H1 (cell line): ENCODE measurements at regions not wholly inside any gene's neighbourhood (a gene's known extent, or its start where the extent isn't known, plus 50 kb on each side); places are given as distances from the start of the nearest gene placed in this dataset.
"Not testable (repeated sequence)": the region's sequence is repeated elsewhere in the genome, so short reads cannot be mapped to it uniquely, and the experiment has no call there.

Source experiments
- CTCF ChIA-PET: fragments of 300-600 bp; sonication (Branson Sonifier 250); formaldehyde crosslinking; loops from one replicate; lab custom pipeline; 2021; ENCODE audit not compliant: partially characterized antibody; lab: Charles Lee
- POLR2A ChIA-PET: fragments of 300-600 bp; sonication (Branson Sonifier 250); formaldehyde crosslinking; loops from one replicate; lab custom pipeline; 2021; ENCODE audit warnings: inconsistent platforms; ENCODE audit not compliant: partially characterized antibody; lab: Charles Lee
- DNase-seq, 2 experiments: peaks; one replicate each; pipeline versions ENCODE4 v3.0.0 to v3.0.0-alpha.2; 2010 to 2022; ENCODE audit warnings: low spot score in 2 of 2, low read depth in 1 of 2, mixed read lengths in 1 of 2
- FAIRE-seq: peaks from 2 replicates; lab custom pipeline; 2011; peaks lifted over from hg19 to GRCh38; lab: Jason Lieb, UNC
- H2AFZ ChIP-seq: 2 replicates; pipeline ENCODE4 v1.8.1; 2012; ENCODE audit warnings: low read length, inconsistent platforms
- H2AK5ac ChIP-seq: 2 replicates; pipeline ENCODE4 v1.6.1; 2013; ENCODE audit warnings: low read depth, low read length
- H2BK120ac ChIP-seq: replicated peaks from 2 replicates; pipeline ENCODE3; 2013; ENCODE audit warnings: low read depth, low read length, inconsistent platforms
- H2BK12ac ChIP-seq: 2 replicates; pipeline ENCODE4 v1.6.1; 2013; ENCODE audit warnings: low read depth, low read length
- H2BK15ac ChIP-seq: 2 replicates; pipeline ENCODE4 v1.6.1; 2013; ENCODE audit warnings: low read length
- H2BK20ac ChIP-seq: 2 replicates; pipeline ENCODE4 v1.6.1; 2013; ENCODE audit warnings: low read length
- H2BK5ac ChIP-seq: 2 replicates; pipeline ENCODE4 v1.6.1; 2013; ENCODE audit warnings: low read depth, low read length
- H3K14ac ChIP-seq: 2 replicates; pipeline ENCODE4 v1.6.1; 2013; ENCODE audit warnings: inconsistent platforms; ENCODE audit not compliant: insufficient read length
- H3K18ac ChIP-seq: 2 replicates; pipeline ENCODE4 v1.6.1; 2013; ENCODE audit warnings: low read length; ENCODE audit errors: extremely low read depth
- H3K23ac ChIP-seq: 2 replicates; pipeline ENCODE4 v1.6.1; 2013; ENCODE audit warnings: inconsistent platforms; ENCODE audit not compliant: insufficient read length
- H3K23me2 ChIP-seq: 2 replicates; pipeline ENCODE4 v1.6.1; 2013; ENCODE audit warnings: low read depth, low read length
- H3K27ac ChIP-seq: 2 replicates; pipeline ENCODE4 v1.6.1; 2011; ENCODE audit warnings: low read depth, low read length, inconsistent platforms
- H3K27me3 ChIP-seq, 4 experiments: replicated peaks in 1 of 4; 1 replicate in 1 of 4; 2 replicates in 3 of 4; pipeline versions ENCODE4 v1.6.1 to v1.8.1; 2011 to 2013; ENCODE audit warnings: low read length in 3 of 4, mild to moderate bottlenecking in 3 of 4, inconsistent platforms in 2 of 4, mixed read lengths in 2 of 4, moderate library complexity in 1 of 4; ENCODE audit not compliant: control insufficient read depth in 3 of 4, insufficient read depth in 3 of 4; ENCODE audit errors: extremely low read depth in 1 of 4
- H3K36me3 ChIP-seq, 4 experiments: 2 replicates each; pipeline versions ENCODE4 v1.6.1 to v1.8.1; 2011 to 2013; ENCODE audit warnings: mild to moderate bottlenecking in 4 of 4, low read length in 3 of 4, moderate library complexity in 2 of 4, control low read depth in 1 of 4, inconsistent platforms in 1 of 4; ENCODE audit not compliant: insufficient read depth in 4 of 4, control insufficient read depth in 2 of 4
- H3K4ac ChIP-seq: replicated peaks from 2 replicates; pipeline ENCODE3; 2013; ENCODE audit warnings: low read length, low read depth, mixed read lengths, inconsistent platforms; ENCODE audit not compliant: insufficient read length
- H3K4me1 ChIP-seq, 4 experiments: replicated peaks in 1 of 4; 1 replicate in 1 of 4; 2 replicates in 3 of 4; pipeline versions ENCODE4 v1.6.1 to v1.8.1; 2011 to 2013; ENCODE audit warnings: low read length in 3 of 4, inconsistent platforms in 2 of 4, mixed read lengths in 1 of 4; ENCODE audit not compliant: insufficient read depth in 4 of 4, control insufficient read depth in 3 of 4
- H3K4me2 ChIP-seq, 2 experiments: 2 replicates each; pipeline versions ENCODE4 v1.6.1 to v1.8.1; 2011 to 2013; ENCODE audit warnings: low read depth in 2 of 2, low read length in 2 of 2, control low read depth in 1 of 2, inconsistent platforms in 1 of 2, mild to moderate bottlenecking in 1 of 2; ENCODE audit not compliant: insufficient read depth in 1 of 2
- H3K4me3 ChIP-seq, 4 experiments: fragments of 200-600, 300-600 bp in 1 of 4; sonication (generic), shearing (Covaris generic), sonication (Bioruptor Twin) in 1 of 4; 2 replicates each; pipeline versions ENCODE4 v1.5.1 to v1.8.1; 2011 to 2016; ENCODE audit warnings: low read length in 4 of 4, low read depth in 3 of 4, control low read depth in 2 of 4, inconsistent platforms in 2 of 4, mild to moderate bottlenecking in 2 of 4, mixed read lengths in 1 of 4, moderate library complexity in 1 of 4; ENCODE audit not compliant: insufficient read depth in 2 of 4; ENCODE audit errors: extremely low read depth in 1 of 4
- H3K56ac ChIP-seq: replicated peaks from 2 replicates; pipeline ENCODE3; 2013; ENCODE audit warnings: low read depth, mild to moderate bottlenecking, mixed read lengths, low read length, inconsistent platforms; ENCODE audit not compliant: insufficient read length
- H3K79me1 ChIP-seq: 2 replicates; pipeline ENCODE4 v1.6.1; 2013; ENCODE audit warnings: low read depth, low read length, control low read depth
- H3K79me2 ChIP-seq, 2 experiments: 2 replicates each; pipeline versions ENCODE4 v1.6.1 to v1.8.1; 2012 to 2013; ENCODE audit warnings: low read length in 2 of 2, mild to moderate bottlenecking in 2 of 2, inconsistent platforms in 1 of 2; ENCODE audit not compliant: insufficient read depth in 2 of 2, control insufficient read depth in 1 of 2
- H3K9ac ChIP-seq, 4 experiments: replicated peaks in 1 of 4; 1 replicate in 1 of 4; 2 replicates in 3 of 4; pipeline versions ENCODE4 v1.6.1 to v1.8.1; 2011 to 2013; ENCODE audit warnings: low read depth in 3 of 4, low read length in 3 of 4, control low read depth in 2 of 4, mild to moderate bottlenecking in 2 of 4, moderate library complexity in 2 of 4, inconsistent platforms in 1 of 4; ENCODE audit errors: extremely low read depth in 1 of 4
- H3K9me3 ChIP-seq, 2 experiments: 2 replicates each; pipeline versions ENCODE4 v1.6.1 to v1.8.1; 2012 to 2013; ENCODE audit warnings: mild to moderate bottlenecking in 2 of 2, moderate library complexity in 2 of 2, control low read depth in 1 of 2, inconsistent platforms in 1 of 2, low read depth in 1 of 2, low read length in 1 of 2, mixed read lengths in 1 of 2; ENCODE audit not compliant: insufficient read depth in 2 of 2
- H4K20me1 ChIP-seq, 2 experiments: replicated peaks in 1 of 2; 2 replicates each; pipeline versions ENCODE3 to v1.8.1; 2011 to 2013; ENCODE audit warnings: inconsistent platforms in 2 of 2, low read length in 2 of 2, mild to moderate bottlenecking in 1 of 2; ENCODE audit not compliant: insufficient read depth in 2 of 2, control insufficient read depth in 1 of 2
- H4K5ac ChIP-seq: 2 replicates; pipeline ENCODE4 v1.6.1; 2013; ENCODE audit warnings: low read length, low read depth, mixed read lengths, inconsistent platforms; ENCODE audit not compliant: insufficient read length
- H4K8ac ChIP-seq: 2 replicates; pipeline ENCODE4 v1.8.0; 2013; ENCODE audit warnings: mild to moderate bottlenecking, moderate library complexity, low read length, inconsistent platforms; ENCODE audit not compliant: insufficient read depth; ENCODE audit errors: extremely low read depth
- H4K91ac ChIP-seq: replicated peaks from 2 replicates; pipeline ENCODE3; 2013; ENCODE audit warnings: low read length, mixed read lengths, inconsistent platforms; ENCODE audit not compliant: insufficient read length
- WGBS, 2 experiments: shearing (Covaris generic) in 1 of 2; methylation state at CpG; one replicate each; pipeline versions ENCODE4 v1.1.6 to v1.1.7; 2013 to 2015; ENCODE audit warnings: low lambda C conversion rate in 2 of 2, mixed read lengths in 2 of 2, inconsistent platforms in 1 of 2, low coverage in 1 of 2, missing lambda C conversion rate in 1 of 2; ENCODE audit not compliant: insufficient replicate concordance in 2 of 2, insufficient coverage in 1 of 2, insufficient read length in 1 of 2; ENCODE audit errors: extremely low coverage in 1 of 2, missing lambda C conversion rate in 1 of 2; 5-methylcytosine and 5-hydroxymethylcytosine counted together

GRCh38 chr5:176066262-176066945 lies 98.3 kb upstream of the THOC3 start:
- H3K23me2 ChIP-seq, DNase-seq, H2BK20ac ChIP-seq, H3K27ac ChIP-seq, H2AFZ ChIP-seq, H2BK120ac ChIP-seq, POLR2A ChIA-PET, H3K4ac ChIP-seq, H3K36me3 ChIP-seq, H3K18ac ChIP-seq, H3K27me3 ChIP-seq, H3K9ac ChIP-seq, H3K9me3 ChIP-seq, H2BK5ac ChIP-seq, H3K23ac ChIP-seq, H2AK5ac ChIP-seq, H3K4me3 ChIP-seq, H3K4me1 ChIP-seq, H4K91ac ChIP-seq, H3K4me2 ChIP-seq, H4K8ac ChIP-seq, H4K5ac ChIP-seq, H4K20me1 ChIP-seq, H3K14ac ChIP-seq, H3K56ac ChIP-seq, H2BK12ac ChIP-seq, CTCF ChIA-PET, H3K79me1 ChIP-seq, H2BK15ac ChIP-seq, H3K79me2 ChIP-seq, FAIRE-seq: not testable (repeated sequence)
- WGBS, 2 experiments, result 93% methylated on average over 3 of the region's 5 CpGs; no CpG with 5 or more reads in 1 of the 2 experiments

GRCh38 chr5:176067162-176067561 lies 99.0 kb upstream of the THOC3 start:
- FAIRE-seq, H4K5ac ChIP-seq, H3K14ac ChIP-seq, H3K27ac ChIP-seq, H2AK5ac ChIP-seq, H3K9me3 ChIP-seq, H3K23me2 ChIP-seq, H3K9ac ChIP-seq, H4K8ac ChIP-seq, H3K4me2 ChIP-seq, H3K4me1 ChIP-seq, CTCF ChIA-PET, H2BK12ac ChIP-seq, H2BK15ac ChIP-seq, H3K36me3 ChIP-seq, DNase-seq, H3K79me2 ChIP-seq, H2AFZ ChIP-seq, H3K18ac ChIP-seq, H2BK120ac ChIP-seq, H3K4me3 ChIP-seq, H3K23ac ChIP-seq, H4K91ac ChIP-seq, H3K56ac ChIP-seq, H4K20me1 ChIP-seq, H2BK20ac ChIP-seq, H3K79me1 ChIP-seq, H3K4ac ChIP-seq, H3K27me3 ChIP-seq, POLR2A ChIA-PET, H2BK5ac ChIP-seq: not testable (repeated sequence)
- 90% methylated on average over 1 of the region's 1 CpG; no CpG with 5 or more reads in 1 of the 2 experiments for WGBS, 2 experiments
